Mesenchymal stem cell (in vitro differentiated cells and primary cell): ENCODE measurements at regions not wholly inside any gene's neighbourhood (a gene's known extent, or its start where the extent isn't known, plus 50 kb on each side); places are given as distances from the start of the nearest gene placed in this dataset.
"Not testable (repeated sequence)": the region's sequence is repeated elsewhere in the genome, so short reads cannot be mapped to it uniquely, and the experiment has no call there.

ENCODE experiments used
- DNase-seq: peaks from one replicate; pipeline ENCODE4 v3.0.0-alpha.2; 2013
- H2AFZ ChIP-seq: one replicate; pipeline ENCODE4 v1.6.1; 2013; ENCODE audit warnings: low read depth, mild to moderate bottlenecking, control low read depth, inconsistent platforms, low read length, moderate library complexity
- H2AK5ac ChIP-seq: 2 replicates; pipeline ENCODE4 v1.6.1; 2013; ENCODE audit warnings: low read length, moderate library complexity, mild to moderate bottlenecking, inconsistent platforms; ENCODE audit not compliant: severe bottlenecking
- H2BK120ac ChIP-seq: one replicate; pipeline ENCODE4 v1.6.1; 2013; ENCODE audit warnings: low read depth, mild to moderate bottlenecking, inconsistent platforms, low read length, moderate library complexity
- H2BK12ac ChIP-seq, 2 experiments: one replicate each; pipeline ENCODE4 v1.6.1; 2013; ENCODE audit warnings: inconsistent platforms in 2 of 2, low read length in 2 of 2, mild to moderate bottlenecking in 2 of 2, moderate library complexity in 2 of 2, control low read depth in 1 of 2
- H2BK15ac ChIP-seq: one replicate; pipeline ENCODE4 v1.6.1; 2013; ENCODE audit warnings: mild to moderate bottlenecking, low read depth, inconsistent platforms; ENCODE audit not compliant: poor library complexity, severe bottlenecking
- H2BK5ac ChIP-seq: 2 replicates; pipeline ENCODE4 v1.6.1; 2013; ENCODE audit warnings: low read depth, mild to moderate bottlenecking, low read length, control low read depth, inconsistent platforms; ENCODE audit not compliant: poor library complexity, severe bottlenecking
- H3K14ac ChIP-seq, 2 experiments: one replicate each; pipeline ENCODE4 v1.6.1; 2013; ENCODE audit warnings: inconsistent platforms in 2 of 2, low read length in 2 of 2, control low read depth in 1 of 2, mild to moderate bottlenecking in 1 of 2, moderate library complexity in 1 of 2
- H3K18ac ChIP-seq, 2 experiments: one replicate each; pipeline ENCODE4 v1.6.1; 2013; ENCODE audit warnings: inconsistent platforms in 2 of 2, low read length in 2 of 2, control low read depth in 1 of 2, low read depth in 1 of 2, mild to moderate bottlenecking in 1 of 2
- H3K23ac ChIP-seq, 2 experiments: one replicate each; pipeline ENCODE4 v1.6.1; 2013; ENCODE audit warnings: inconsistent platforms in 2 of 2, low read length in 2 of 2, mild to moderate bottlenecking in 2 of 2, moderate library complexity in 2 of 2, control low read depth in 1 of 2
- H3K27ac ChIP-seq: 2 replicates; pipeline ENCODE4 v1.5.1; 2013; ENCODE audit warnings: mild to moderate bottlenecking, moderate library complexity, low read length, control low read depth, inconsistent platforms; ENCODE audit not compliant: poor library complexity, severe bottlenecking
- H3K27me3 ChIP-seq, 2 experiments: 2 replicates each; pipeline versions ENCODE4 v1.6.1 to v1.7.0; 2013; ENCODE audit warnings: low read length in 2 of 2, mild to moderate bottlenecking in 2 of 2, moderate library complexity in 2 of 2, control low read depth in 1 of 2, inconsistent platforms in 1 of 2; ENCODE audit not compliant: control insufficient read depth in 1 of 2, insufficient read depth in 1 of 2
- H3K36me3 ChIP-seq, 2 experiments: 2 replicates each; pipeline versions ENCODE4 v1.6.1 to v1.7.0; 2013; ENCODE audit warnings: low read length in 2 of 2, control low read depth in 1 of 2, inconsistent platforms in 1 of 2, low read depth in 1 of 2, mild to moderate bottlenecking in 1 of 2; ENCODE audit not compliant: insufficient read depth in 2 of 2, control insufficient read depth in 1 of 2
- H3K4ac ChIP-seq, 2 experiments: one replicate each; pipeline ENCODE4 v1.6.1; 2013; ENCODE audit warnings: inconsistent platforms in 2 of 2, low read length in 2 of 2, mild to moderate bottlenecking in 2 of 2, moderate library complexity in 2 of 2, control low read depth in 1 of 2, low read depth in 1 of 2
- H3K4me1 ChIP-seq: 2 replicates; pipeline ENCODE4 v1.6.1; 2013; ENCODE audit warnings: low read depth, low read length, control low read depth; ENCODE audit not compliant: control insufficient read depth, insufficient read depth
- H3K4me2 ChIP-seq: 2 replicates; pipeline ENCODE4 v1.6.1; 2013; ENCODE audit warnings: low read length, mild to moderate bottlenecking, inconsistent platforms; ENCODE audit not compliant: poor library complexity, severe bottlenecking
- H3K4me3 ChIP-seq, 2 experiments: 2 replicates each; pipeline versions ENCODE4 v1.5.1 to v1.7.0; 2013; ENCODE audit warnings: low read length in 2 of 2, mild to moderate bottlenecking in 2 of 2, control low read depth in 1 of 2, low read depth in 1 of 2; ENCODE audit not compliant: insufficient read depth in 1 of 2
- H3K79me1 ChIP-seq: replicated peaks from 2 replicates; pipeline ENCODE4 v1.6.1; 2013; ENCODE audit warnings: mild to moderate bottlenecking, control low read depth, low read length, inconsistent platforms; ENCODE audit not compliant: poor library complexity, severe bottlenecking
- H3K9ac ChIP-seq: 2 replicates; pipeline ENCODE4 v1.7.0; 2013; ENCODE audit warnings: mild to moderate bottlenecking, low read length, moderate library complexity
- H3K9me3 ChIP-seq: 2 replicates; pipeline ENCODE4 v1.7.0; 2013; ENCODE audit warnings: mild to moderate bottlenecking, low read length; ENCODE audit not compliant: control insufficient read depth
- H4K8ac ChIP-seq: one replicate; pipeline ENCODE4 v1.6.1; 2013; ENCODE audit warnings: inconsistent platforms, mild to moderate bottlenecking, low read length, moderate library complexity
- H4K91ac ChIP-seq: one replicate; pipeline ENCODE4 v1.6.1; 2013; ENCODE audit warnings: mild to moderate bottlenecking, low read length, inconsistent platforms
- WGBS: methylation state at CpG from one replicate; pipeline ENCODE4 v1.1.7; 2013; ENCODE audit warnings: mixed read lengths; 5-methylcytosine and 5-hydroxymethylcytosine counted together

DNA sequence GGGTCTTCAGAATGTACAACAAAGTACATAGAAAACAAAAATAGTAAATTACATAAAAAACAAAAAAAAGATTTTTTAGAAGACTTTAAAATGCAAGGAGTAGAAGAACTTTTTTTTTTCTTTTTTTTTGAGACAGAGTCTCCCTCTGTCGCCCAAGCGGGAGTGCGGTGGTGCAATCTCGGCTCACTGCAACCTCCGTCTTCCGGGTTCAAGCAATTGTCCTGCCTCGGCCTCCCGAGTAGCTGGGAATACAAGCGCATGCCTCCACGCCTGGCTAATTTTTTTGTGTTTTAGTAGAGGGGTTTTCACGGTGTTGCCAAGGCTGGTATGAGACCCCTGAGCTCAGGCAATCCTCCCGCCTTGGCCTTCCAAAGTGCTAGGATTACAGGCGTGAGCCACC lies 104.5 kb upstream of the ZC3H15 start:
- Histone ChIP-seq H3K4me2 (no peak overlapping the region), H2BK15ac (no peak overlapping the region), H2BK5ac (no peak overlapping the region), H3K27me3 (no peaks in the 10 kb centered on the region), H3K27ac (no peak overlapping the region), H3K9me3 (peaks cover 6% of the 10 kb centered on the region), H3K4me3 (no peak overlapping the region), H3K4me1 (no peaks in the 10 kb centered on the region), H2AFZ (no peak overlapping the region), H3K79me1 (no peaks in the 10 kb centered on the region), H3K23ac (no peak overlapping the region), H3K18ac (no peak overlapping the region), H2AK5ac (no peak overlapping the region), H3K36me3 (no peaks in the 10 kb centered on the region), H3K14ac (no peak overlapping the region), H4K91ac (no peak overlapping the region), H4K8ac (no peak overlapping the region), H2BK120ac (no peak overlapping the region), H2BK12ac (no peak overlapping the region), H3K9ac (no peak overlapping the region), H3K4ac (no peak overlapping the region)
- WGBS: 95% methylated on average over 12 of the region's 13 CpGs
- no peak for DNase-seq

DNA sequence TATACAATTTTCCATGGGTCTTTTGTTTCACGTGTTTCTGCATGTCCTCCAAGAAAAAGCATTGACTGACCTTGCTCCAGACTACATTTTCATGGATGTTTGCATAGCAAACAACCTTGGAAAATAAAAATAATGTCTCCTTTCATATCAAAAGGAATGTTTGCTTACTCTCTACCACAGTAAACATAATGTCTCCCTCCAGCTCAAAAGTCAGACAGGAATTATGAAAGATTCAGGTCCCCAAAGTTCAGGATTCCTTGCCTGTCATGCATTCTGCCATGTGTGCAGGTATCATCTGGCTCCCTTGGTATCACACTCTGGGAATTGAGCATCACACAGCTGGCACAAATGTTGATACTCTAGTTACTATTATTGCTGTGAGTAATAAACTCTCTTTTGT lies 103.1 kb upstream of the ZC3H15 start:
- no peak overlapping the region for H3K4ac ChIP-seq
- no peaks in the 10 kb centered on the region for H3K4me1 ChIP-seq
- 89% methylated on average over 1 of the region's 1 CpG for WGBS
- no peak overlapping the region for H4K8ac ChIP-seq
- no peak overlapping the region for H3K18ac ChIP-seq
- H3K36me3 ChIP-seq: no peaks in the 10 kb centered on the region
- H3K9me3 ChIP-seq: peaks cover 6% of the 10 kb centered on the region
- no peak overlapping the region for H2BK12ac ChIP-seq
- H3K79me1 ChIP-seq: peaks cover 1% of the 10 kb centered on the region
- H3K23ac ChIP-seq: no peak overlapping the region
- H3K14ac ChIP-seq: no peak overlapping the region
- H2BK120ac ChIP-seq: no peak overlapping the region
- no peak overlapping the region for H3K9ac ChIP-seq
- H2AFZ ChIP-seq: no peak overlapping the region
- DNase-seq: no peak
- H3K27me3 ChIP-seq: no peaks in the 10 kb centered on the region
- no peak overlapping the region for H3K4me2 ChIP-seq
- H2BK15ac ChIP-seq: no peak overlapping the region
- H3K27ac ChIP-seq: no peak overlapping the region
- H2BK5ac ChIP-seq: no peak overlapping the region
- H2AK5ac ChIP-seq: no peak overlapping the region
- H3K4me3 ChIP-seq: no peak overlapping the region
- H4K91ac ChIP-seq: no peak overlapping the region

DNA sequence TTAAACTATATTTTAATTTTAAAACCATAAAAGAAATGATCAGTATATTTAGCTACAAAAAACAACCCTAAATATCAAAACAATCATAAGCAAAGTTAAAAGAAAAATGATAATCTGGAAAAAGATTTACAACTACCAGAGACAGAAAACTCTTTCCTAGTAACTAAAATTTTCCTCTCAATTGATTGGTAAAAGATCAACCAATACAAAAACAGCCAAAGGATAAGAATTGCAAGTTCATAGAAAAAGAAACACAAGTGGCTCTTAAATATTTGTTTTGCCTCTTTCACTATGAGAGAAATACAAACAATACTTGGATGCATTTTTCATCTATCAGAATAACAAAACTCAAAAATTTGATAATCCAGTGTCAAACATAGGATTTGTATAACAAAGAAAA lies 101.8 kb upstream of the ZC3H15 start:
- Histone ChIP-seq H3K23ac (no peak overlapping the region), H3K9ac (no peak overlapping the region)

DNA sequence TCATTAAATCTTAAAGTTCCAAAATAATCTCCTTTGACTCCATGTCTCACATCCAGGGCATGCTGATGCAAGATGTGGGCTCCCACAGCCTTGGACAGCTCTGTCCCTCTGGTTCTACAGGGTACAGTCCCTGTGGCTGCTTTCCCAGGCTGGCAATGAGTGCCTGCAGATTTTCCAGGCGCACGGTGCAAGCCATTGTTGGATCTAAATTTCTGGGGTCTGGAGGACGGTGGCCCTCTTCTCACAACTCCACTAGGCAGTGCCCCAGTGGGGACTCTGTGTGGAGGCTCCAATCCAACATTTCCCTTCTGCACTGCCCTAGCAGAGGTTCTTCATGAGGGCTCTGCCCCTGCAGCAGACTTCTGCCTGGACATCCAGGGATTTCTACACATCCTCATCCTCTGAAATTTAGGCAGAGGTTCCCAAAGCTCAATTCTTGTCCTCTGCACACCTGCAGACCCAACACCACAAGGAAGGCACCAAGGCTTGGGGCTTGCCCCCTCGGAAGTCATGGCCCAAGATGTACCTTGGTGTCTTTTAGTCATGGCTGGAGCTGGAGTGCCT lies 100.3 kb upstream of the ZC3H15 start:
- not testable (repeated sequence) for H3K79me1 ChIP-seq, H3K4me2 ChIP-seq
- 89% methylated on average over 3 of the region's 4 CpGs for WGBS

More for the DNA sequence above, 101.8 kb upstream of the ZC3H15 start:
- H3K14ac ChIP-seq: no peak overlapping the region
- H3K27ac ChIP-seq: no peak overlapping the region
- no peak overlapping the region for H3K4ac ChIP-seq
- H2AFZ ChIP-seq: no peak overlapping the region
- no peak overlapping the region for H3K18ac ChIP-seq
- H3K4me2 ChIP-seq: no peak overlapping the region
- H2BK5ac ChIP-seq: no peak overlapping the region
- H4K91ac ChIP-seq: no peak overlapping the region
- no peak overlapping the region for H2BK120ac ChIP-seq
- no peak overlapping the region for H3K4me3 ChIP-seq
- peaks cover 6% of the 10 kb centered on the region for H3K9me3 ChIP-seq
- no peak overlapping the region for H2AK5ac ChIP-seq
- no peak overlapping the region for H4K8ac ChIP-seq
- no peaks in the 10 kb centered on the region for H3K4me1 ChIP-seq
- no peaks in the 10 kb centered on the region for H3K27me3 ChIP-seq
- no peak overlapping the region for H2BK15ac ChIP-seq
- DNase-seq: no peak
- H3K36me3 ChIP-seq: no peaks in the 10 kb centered on the region
- H3K79me1 ChIP-seq: peaks cover 1% of the 10 kb centered on the region
- no peak overlapping the region for H2BK12ac ChIP-seq

More for the DNA sequence above, 100.3 kb upstream of the ZC3H15 start:
- H4K8ac ChIP-seq, H3K9me3 ChIP-seq, H3K4me1 ChIP-seq, H3K27me3 ChIP-seq, H3K36me3 ChIP-seq, DNase-seq, H3K4ac ChIP-seq, H2BK12ac ChIP-seq, H2AK5ac ChIP-seq, H3K23ac ChIP-seq, H2BK5ac ChIP-seq, H3K14ac ChIP-seq, H4K91ac ChIP-seq, H3K27ac ChIP-seq, H2BK15ac ChIP-seq, H3K18ac ChIP-seq, H3K9ac ChIP-seq, H2BK120ac ChIP-seq, H2AFZ ChIP-seq: not testable (repeated sequence)
- H3K4me3 ChIP-seq: peak overlapping the region in 1 of 2 experiments; percentile 29
